ENCODE measurements at regions not wholly inside any gene's neighbourhood (a gene's known extent, or its start where the extent isn't known, plus 50 kb on each side); places are given as distances from the start of the nearest gene placed in this dataset.
"Not testable (repeated sequence)": the region's sequence is repeated elsewhere in the genome, so short reads cannot be mapped to it uniquely, and the experiment has no call there.

- Mint-ChIP-seq H3K36me3 (ENCODE audit: low read depth, unreplicated experiment) (no peaks in the 10 kb centered on the region), H3K9me3 (ENCODE audit: unreplicated experiment) (no peaks in the 10 kb centered on the region)
- no peak for DNase-seq (ENCODE audit: low spot score)
Measured at GRCh38 chr7:17095931-17096330, 202.5 kb upstream of the AHR start.

GRCh38 chr7:17097668-17098297 is 200.7 kb upstream of the AHR start:
- Mint-ChIP-seq H3K9me3 (ENCODE audit: unreplicated experiment) (no peaks in the 10 kb centered on the region), H3K36me3 (ENCODE audit: low read depth, unreplicated experiment) (no peaks in the 10 kb centered on the region), H3K27ac (ENCODE audit: unreplicated experiment) (no peak overlapping the region), H3K4me3 (ENCODE audit: unreplicated experiment) (no peak overlapping the region), H3K4me1 (ENCODE audit: unreplicated experiment) (no peaks in the 10 kb centered on the region), H3K27me3 (ENCODE audit: unreplicated experiment) (peaks cover 2% of the 10 kb centered on the region)
- TF ChIP-seq CTCF (IDR thresholded peaks at IDR 0.05; ENCODE audit: unreplicated experiment), result no peak
- DNase-seq (ENCODE audit: low spot score), result no peak

More at GRCh38 chr7:17095931-17096330, 202.5 kb upstream of the AHR start:
- H3K4me1 Mint-ChIP-seq (ENCODE audit: unreplicated experiment), result no peaks in the 10 kb centered on the region
- no peak for TF ChIP-seq CTCF (IDR thresholded peaks at IDR 0.05; ENCODE audit: unreplicated experiment)
- no peak overlapping the region for H3K4me3 Mint-ChIP-seq (ENCODE audit: unreplicated experiment)
- no peak overlapping the region for H3K27ac Mint-ChIP-seq (ENCODE audit: unreplicated experiment)
- H3K27me3 Mint-ChIP-seq (ENCODE audit: unreplicated experiment), result peaks cover 2% of the 10 kb centered on the region

GRCh38 chr7:17098515-17098914 is 199.9 kb upstream of the AHR start:
- H3K9me3 Mint-ChIP-seq (ENCODE audit: unreplicated experiment), result no peaks in the 10 kb centered on the region

GRCh38 chr7:17099083-17099973 is 199.1 kb upstream of the AHR start:
- Mint-ChIP-seq H3K27me3 (ENCODE audit: unreplicated experiment) (peaks cover 2% of the 10 kb centered on the region), H3K36me3 (ENCODE audit: low read depth, unreplicated experiment) (no peaks in the 10 kb centered on the region), H3K9me3 (ENCODE audit: unreplicated experiment) (no peaks in the 10 kb centered on the region), H3K27ac (ENCODE audit: unreplicated experiment) (no peak overlapping the region), H3K4me3 (ENCODE audit: unreplicated experiment) (no peak overlapping the region), H3K4me1 (ENCODE audit: unreplicated experiment) (no peaks in the 10 kb centered on the region)
- no peak for DNase-seq (ENCODE audit: low spot score)
- TF ChIP-seq CTCF (IDR thresholded peaks at IDR 0.05; ENCODE audit: unreplicated experiment), result no peak

More at GRCh38 chr7:17098515-17098914, 199.9 kb upstream of the AHR start:
- Mint-ChIP-seq H3K36me3 (ENCODE audit: low read depth, unreplicated experiment) (no peaks in the 10 kb centered on the region), H3K27ac (ENCODE audit: unreplicated experiment) (no peak overlapping the region), H3K4me1 (ENCODE audit: unreplicated experiment) (no peaks in the 10 kb centered on the region), H3K4me3 (ENCODE audit: unreplicated experiment) (no peak overlapping the region), H3K27me3 (ENCODE audit: unreplicated experiment) (peaks cover 2% of the 10 kb centered on the region)
- no peak for TF ChIP-seq CTCF (IDR thresholded peaks at IDR 0.05; ENCODE audit: unreplicated experiment)
- no peak for DNase-seq (ENCODE audit: low spot score)

GRCh38 chr7:17099974-17100509 is 198.4 kb upstream of the AHR start:
- not testable (repeated sequence) for H3K36me3 Mint-ChIP-seq (ENCODE audit: low read depth, unreplicated experiment); H3K9me3 Mint-ChIP-seq (ENCODE audit: unreplicated experiment); DNase-seq (ENCODE audit: low spot score); H3K4me3 Mint-ChIP-seq (ENCODE audit: unreplicated experiment); H3K27me3 Mint-ChIP-seq (ENCODE audit: unreplicated experiment); H3K4me1 Mint-ChIP-seq (ENCODE audit: unreplicated experiment); H3K27ac Mint-ChIP-seq (ENCODE audit: unreplicated experiment)
